ENCODE measurements at regions not wholly inside any gene's neighbourhood (a gene's known extent, or its start where the extent isn't known, plus 50 kb on each side); places are given as distances from the start of the nearest gene placed in this dataset.

GRCh38 chr3:82141592-82141991 lies 380.1 kb upstream of the GBE1 start:
- H3K4me3 ChIP-seq, result no peak overlapping the region
- H3K9me3 Mint-ChIP-seq, result 0 out of 3 replicates have a peak, but pooled peaks cover 4% of the 10 kb centered on the region
- no peak for TF ChIP-seq CREB1 (CRISPR knock-in tag; IDR thresholded peaks at IDR 0.05; ENCODE audit: low read depth)
- no peak for TF ChIP-seq POLR2AphosphoS5 (IDR thresholded peaks at IDR 0.05; ENCODE audit: low read depth)
- TF ChIP-seq ZNF114 (CRISPR knock-in tag; IDR thresholded peaks at IDR 0.05), result no peak
- no peak for TF ChIP-seq REST (IDR thresholded peaks at IDR 0.05; ENCODE audit: unreplicated experiment)
- no peak for TF ChIP-seq NANOG (IDR thresholded peaks at IDR 0.05; ENCODE audit: borderline replicate concordance)
- TF ChIP-seq ETS1 (IDR thresholded peaks at IDR 0.05), result no peak
- no peak for TF ChIP-seq JUNB (IDR thresholded peaks at IDR 0.05; ENCODE audit: unreplicated experiment)
- no peak for TF ChIP-seq CTCF (conservative IDR thresholded peaks at IDR 0.05; ENCODE audit: low read depth in 2 of 2)
- no peak for TF ChIP-seq ZNF331 (CRISPR knock-in tag; IDR thresholded peaks at IDR 0.05; ENCODE audit: low read depth)
- TF ChIP-seq STAT1 (IDR thresholded peaks at IDR 0.05; ENCODE audit: unreplicated experiment), result no peak
- TF ChIP-seq EZH2 (IDR thresholded peaks at IDR 0.05; ENCODE audit: low read depth, unreplicated experiment), result no peak
- no peak for TF ChIP-seq EZH2phosphoT487 (IDR thresholded peaks at IDR 0.05; ENCODE audit: unreplicated experiment)
- no peak for TF ChIP-seq ZNF462 (CRISPR knock-in tag; IDR thresholded peaks at IDR 0.05)
- no peak overlapping the region for H3K4me2 ChIP-seq
- no peaks in the 10 kb centered on the region for H3K36me3 ChIP-seq (ENCODE audit: insufficient read depth)
- no peaks in the 10 kb centered on the region for H3F3A ChIP-seq (replicated peaks; ENCODE audit: low read depth)
- ATAC-seq (no peak), DNase-seq (ENCODE audit: low spot score) (no peak)
- no peak overlapping the region for H3K4me3 Mint-ChIP-seq
- no peak overlapping the region for H2AFZ ChIP-seq
- H3K27me3 ChIP-seq (ENCODE audit: insufficient read depth), result no peaks in the 10 kb centered on the region
- H3K27ac Mint-ChIP-seq, result no peak overlapping the region
- no peaks in the 10 kb centered on the region for H4K20me1 ChIP-seq (replicated peaks; ENCODE audit: insufficient read depth)
- no peak overlapping the region for H3K27ac ChIP-seq (ENCODE audit: low read depth)
- no peaks in the 10 kb centered on the region for H3K9me2 ChIP-seq (ENCODE audit: insufficient read depth)
- no peaks in the 10 kb centered on the region for H3K27me3 Mint-ChIP-seq (ENCODE audit: insufficient read depth, low read depth, poor library complexity)
- H3K4me1 ChIP-seq (ENCODE audit: insufficient read depth), result peaks cover 5% of the 10 kb centered on the region; the same call in 1 of the 2 replicates
- peaks cover 2% of the 10 kb centered on the region; the same call in 1 of the 3 replicates for H3K4me1 Mint-ChIP-seq
- peaks cover 4% of the 10 kb centered on the region; the same call in 2 of the 3 replicates for H3K36me3 Mint-ChIP-seq (ENCODE audit: low read depth)
- H3K79me2 ChIP-seq (replicated peaks; ENCODE audit: insufficient read depth), result no peaks in the 10 kb centered on the region
